Gastrocnemius medialis (tissue), 4 donors: ENCODE measurements at regions not wholly inside any gene's neighbourhood (a gene's known extent, or its start where the extent isn't known, plus 50 kb on each side); places are given as distances from the start of the nearest gene placed in this dataset.

Experiments
- ATAC-seq, 2 donors: fragments of 150-250 bp; one replicate each; pipeline ENCODE4 v1.9.1; 2016
- DNase-seq, 2 donors: peaks; one replicate each; pipeline ENCODE4 v3.0.0-alpha.2; 2019
- H3K27ac ChIP-seq, 4 donors: fragments of 200-600 bp; sonication (generic); 1 replicate in 1 of 4; 2 replicates in 3 of 4; pipeline ENCODE4 v1.5.1; 2016 to 2018; ENCODE audit warnings: mild to moderate bottlenecking in 2 of 4, moderate library complexity in 1 of 4
- H3K27me3 ChIP-seq, 3 donors: fragments of 200-600 bp; sonication (generic) in 2 of 3; 1 replicate in 1 of 3; 2 replicates in 2 of 3; pipeline versions ENCODE4 v1.5.1 to v1.6.0; 2016 to 2019; ENCODE audit warnings: mild to moderate bottlenecking in 1 of 3, moderate library complexity in 1 of 3
- H3K36me3 ChIP-seq, 2 donors: fragments of 200-600 bp; sonication (generic) in 1 of 2; one replicate each; pipeline ENCODE4 v1.5.1; 2017 to 2018
- H3K4me1 ChIP-seq, 2 donors: fragments of 200-600 bp; sonication (generic) in 1 of 2; one replicate each; pipeline ENCODE4 v1.5.1; 2016 to 2017; ENCODE audit warnings: mild to moderate bottlenecking in 2 of 2
- H3K4me3 ChIP-seq, 4 donors: fragments of 200-600 bp; sonication (generic) in 3 of 4; 1 replicate in 1 of 4; 2 replicates in 3 of 4; pipeline ENCODE4 v1.5.1; 2016 to 2019; ENCODE audit warnings: mild to moderate bottlenecking in 2 of 4
- H3K9me3 ChIP-seq, 3 donors: fragments of 200-600 bp; sonication (generic) in 2 of 3; 1 replicate in 1 of 3; 2 replicates in 2 of 3; pipeline ENCODE4 v1.5.1; 2016 to 2019
- CTCF ChIP-seq, 5 experiments: fragments of 450-650 bp in 3 of 5; fragments of 200-600 bp in 2 of 5; sonication (generic) in 2 of 5; IDR thresholded peaks in 4 of 5; conservative IDR thresholded peaks in 1 of 5; 1 replicate in 4 of 5; 2 replicates in 1 of 5; pipeline ENCODE4 v1.5.1; 2016 to 2019; ENCODE audit warnings: antibody characterized with exemption in 5 of 5, mild to moderate bottlenecking in 3 of 5, moderate library complexity in 3 of 5
- POLR2A ChIP-seq, 2 donors: fragments of 450-650 bp; IDR thresholded peaks; one replicate each; pipeline ENCODE4 v1.6.1; 2017; ENCODE audit warnings: antibody characterized with exemption in 2 of 2, mild to moderate bottlenecking in 2 of 2, moderate library complexity in 2 of 2
- in situ Hi-C, 4 donors: fragments of 200-750 bp; cut with MboI; loops; one replicate each; pipeline versions ENCODE4 v1.15.0 to v1.8.0; 2017; ENCODE audit warnings: low sequenced_read_pairs in 4 of 4
- intact Hi-C: fragments of 100-400 bp; cut with DNase I; formaldehyde crosslinking; loops from one replicate; pipeline ENCODE4 v1.15.1; 2023; ENCODE audit warnings: low total_unique reads

GRCh38 chr16:73329358-73330286, 281.7 kb upstream of the ZFHX3 start:
- in situ Hi-C loops: no loop called here

DNA sequence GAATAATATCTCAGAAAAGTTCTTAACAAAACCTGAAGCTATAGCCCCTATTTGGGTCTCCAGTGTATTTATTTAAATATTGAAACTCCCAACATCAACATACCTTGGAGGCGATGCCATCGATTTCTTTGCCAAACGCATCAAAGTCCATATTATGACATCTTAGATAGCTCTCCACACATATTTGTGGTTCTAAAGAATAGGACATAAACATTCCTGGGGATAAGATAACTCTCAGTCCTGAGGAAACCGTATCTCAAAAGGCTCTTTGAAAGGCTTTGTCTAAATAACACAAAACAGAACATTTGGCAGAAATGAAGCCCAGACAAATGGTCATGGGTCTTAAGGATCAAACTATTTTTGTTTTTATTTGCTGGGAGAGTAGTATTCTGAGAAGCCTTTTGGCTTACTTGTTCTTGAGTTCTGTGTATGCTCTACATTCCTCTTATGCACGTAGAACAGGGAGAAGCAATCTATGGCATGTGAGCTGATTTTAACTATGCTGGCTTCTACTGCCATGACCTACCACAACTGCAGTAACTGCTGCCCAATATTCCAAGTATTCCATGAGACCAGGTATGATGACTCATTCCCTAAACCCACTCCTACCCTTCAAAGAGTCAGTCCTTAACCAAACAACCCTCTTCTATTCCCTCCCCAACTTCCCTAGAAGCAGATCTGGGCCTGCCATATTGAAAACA, 279.0 kb upstream of the ZFHX3 start:
- intact Hi-C loops (no loop called here), in situ Hi-C loops (no loop called here)

More at GRCh38 chr16:73329358-73330286, 281.7 kb upstream of the ZFHX3 start:
- intact Hi-C loops: no loop called here
- no peak for DNase-seq
- Histone ChIP-seq H3K9me3 (no peaks in the 10 kb centered on the region), H3K27me3 (no peaks in the 10 kb centered on the region), H3K4me1 (no peaks in the 10 kb centered on the region), H3K36me3 (no peaks in the 10 kb centered on the region), H3K27ac (no peak overlapping the region), H3K4me3 (no peak overlapping the region)
- TF ChIP-seq POLR2A (IDR thresholded peaks at IDR 0.05) (no peak), CTCF (IDR thresholded peaks at IDR 0.05 in 4 of 5, conservative IDR thresholded peaks at IDR 0.05 in 1 of 5) (no peak)
- no peak for ATAC-seq

GRCh38 chr16:73326221-73326620, 278.3 kb upstream of the ZFHX3 start:
- Histone ChIP-seq H3K36me3 (no peaks in the 10 kb centered on the region), H3K4me3 (no peak overlapping the region), H3K27ac (no peak overlapping the region), H3K27me3 (no peaks in the 10 kb centered on the region), H3K9me3 (no peaks in the 10 kb centered on the region), H3K4me1 (no peaks in the 10 kb centered on the region)
- no peak for DNase-seq
- in situ Hi-C loops (no loop called here), intact Hi-C loops (no loop called here)
- ATAC-seq: no peak
- TF ChIP-seq CTCF (IDR thresholded peaks at IDR 0.05 in 4 of 5, conservative IDR thresholded peaks at IDR 0.05 in 1 of 5): no peak
- no peak for TF ChIP-seq POLR2A (IDR thresholded peaks at IDR 0.05)

More for the DNA sequence above, 279.0 kb upstream of the ZFHX3 start:
- Histone ChIP-seq H3K4me3 (no peak overlapping the region), H3K27me3 (no peaks in the 10 kb centered on the region), H3K27ac (no peak overlapping the region), H3K36me3 (no peaks in the 10 kb centered on the region), H3K9me3 (no peaks in the 10 kb centered on the region), H3K4me1 (no peaks in the 10 kb centered on the region)
- TF ChIP-seq CTCF (IDR thresholded peaks at IDR 0.05 in 4 of 5, conservative IDR thresholded peaks at IDR 0.05 in 1 of 5) (no peak), POLR2A (IDR thresholded peaks at IDR 0.05) (no peak)
- DNase-seq: no peak
- no peak for ATAC-seq

GRCh38 chr16:73323880-73324279, 276.0 kb upstream of the ZFHX3 start:
- TF ChIP-seq CTCF (IDR thresholded peaks at IDR 0.05 in 4 of 5, conservative IDR thresholded peaks at IDR 0.05 in 1 of 5) (no peak), POLR2A (IDR thresholded peaks at IDR 0.05) (no peak)
- Histone ChIP-seq H3K9me3 (no peaks in the 10 kb centered on the region), H3K36me3 (no peaks in the 10 kb centered on the region), H3K27ac (no peak overlapping the region), H3K4me1 (no peaks in the 10 kb centered on the region), H3K4me3 (no peak overlapping the region), H3K27me3 (no peaks in the 10 kb centered on the region)
- intact Hi-C loops: no loop called here
- no peak for ATAC-seq
- in situ Hi-C loops: no loop called here
- peak; percentile 6 to 35 for DNase-seq
